HCT116 (cell line): ENCODE measurements at regions not wholly inside any gene's neighbourhood (a gene's known extent, or its start where the extent isn't known, plus 50 kb on each side); places are given as distances from the start of the nearest gene placed in this dataset.

ENCODE experiments used
- ATAC-seq: fragments of 200-7000 bp; cut with Tn5 transposase; 2 replicates; pipeline ENCODE4 v1.9.1; 2020; ENCODE audit warnings: mild to moderate bottlenecking, moderate library complexity
- BruUV-seq: library from RNA; stranded (reverse); fragments of 400-500 nt; replicated peaks from 2 replicates; lab custom pipeline; 2021; lab: Mats Ljungman, UMichigan
- CTCF ChIA-PET: fragments of 300-600 bp; sonication (Branson Sonifier 250); formaldehyde crosslinking; loops from one replicate; lab custom pipeline; 2021; ENCODE audit warnings: antibody characterized with exemption; lab: Charles Lee
- POLR2A ChIA-PET: fragments of 300-600, 350-600 bp; sonication (Branson Sonifier 250); formaldehyde crosslinking; loops from one replicate; lab custom pipeline; 2021; ENCODE audit warnings: antibody characterized with exemption; lab: Charles Lee
- RAD21 ChIA-PET, 2 experiments: fragments of 300-600 bp; sonication (Branson Sonifier 250); formaldehyde crosslinking; loops; one replicate each; lab custom pipeline; 2023; ENCODE audit warnings: low total read pairs in 2 of 2; ENCODE audit not compliant: uncharacterized antibody in 2 of 2, unreplicated experiment in 2 of 2, low non-redundant PET in 1 of 2; lab: Charles Lee
- DNase-seq: peaks from one replicate; pipeline ENCODE4 v3.0.0-alpha.2; 2010; ENCODE audit warnings: low read depth, low spot score
- H2AFZ ChIP-seq: fragments of 200-600 bp; shearing (Covaris generic), sonication (generic); 2 replicates; pipeline ENCODE4 v1.6.1; 2017; ENCODE audit warnings: low read depth, mixed run types, mixed read lengths, antibody characterized with exemption, low read length; ENCODE audit not compliant: poor library complexity, severe bottlenecking
- H3K27ac ChIP-seq: 2 replicates; pipeline ENCODE4 v1.5.1; 2012; ENCODE audit warnings: low read depth, low read length
- H3K27me3 ChIP-seq: fragments of 200-600 bp; sonication (generic); 2 replicates; pipeline ENCODE4 v1.6.1; 2016; ENCODE audit warnings: mixed run types, low read length, mixed read lengths; ENCODE audit not compliant: insufficient read depth
- H3K36me3 ChIP-seq, 2 experiments: fragments of 200-500 bp in 1 of 2; fragments of 200-600 bp in 1 of 2; sonication (Bioruptor generic) in 1 of 2; sonication (generic) in 1 of 2; 2 replicates each; pipeline versions ENCODE4 v1.5.1 to v1.6.1; 2014 to 2016; ENCODE audit warnings: low read length in 2 of 2, inconsistent platforms in 1 of 2, mixed read lengths in 1 of 2, mixed run types in 1 of 2; ENCODE audit not compliant: insufficient read depth in 2 of 2, control insufficient read depth in 1 of 2
- H3K4me1 ChIP-seq, 2 experiments: fragments of 200-600 bp in 1 of 2; sonication (generic) in 1 of 2; 2 replicates each; pipeline versions ENCODE4 v1.5.1 to v1.6.1; 2012 to 2017; ENCODE audit warnings: low read length in 2 of 2, inconsistent platforms in 1 of 2, mild to moderate bottlenecking in 1 of 2, mixed read lengths in 1 of 2, mixed run types in 1 of 2, moderate library complexity in 1 of 2; ENCODE audit not compliant: insufficient read depth in 2 of 2, control insufficient read depth in 1 of 2
- H3K4me2 ChIP-seq: fragments of 200-600 bp; sonication (generic); 2 replicates; pipeline ENCODE4 v1.6.1; 2017; ENCODE audit warnings: mixed run types, low read length, mixed read lengths
- H3K4me3 ChIP-seq, 2 experiments: fragments of 200-600 bp in 1 of 2; sonication (generic) in 1 of 2; replicated peaks in 1 of 2; 2 replicates each; pipeline ENCODE4 v1.5.1; 2011 to 2016; ENCODE audit warnings: low read length in 2 of 2, control low read depth in 1 of 2, low read depth in 1 of 2, mild to moderate bottlenecking in 1 of 2, mixed read lengths in 1 of 2, mixed run types in 1 of 2
- H3K79me2 ChIP-seq: fragments of 200-600 bp; sonication (generic); 2 replicates; pipeline ENCODE4 v1.6.1; 2017; ENCODE audit warnings: mild to moderate bottlenecking, mixed run types, low read length, moderate library complexity, mixed read lengths; ENCODE audit not compliant: insufficient read depth
- H3K9ac ChIP-seq: fragments of 200-600 bp; sonication (generic); 2 replicates; pipeline ENCODE4 v1.6.1; 2016; ENCODE audit warnings: low read length, mixed read lengths
- H3K9me2 ChIP-seq: fragments of 200-600 bp; sonication (generic), shearing (Covaris generic); 2 replicates; pipeline ENCODE4 v1.6.1; 2017; ENCODE audit warnings: mixed run types, mild to moderate bottlenecking, moderate library complexity; ENCODE audit not compliant: insufficient read depth
- H3K9me3 ChIP-seq, 2 experiments: fragments of 200-500 bp in 1 of 2; fragments of 200-600 bp in 1 of 2; sonication (Bioruptor generic) in 1 of 2; sonication (generic) in 1 of 2; 2 replicates each; pipeline ENCODE4 v1.6.1; 2014 to 2017; ENCODE audit warnings: low read length in 2 of 2, mixed read lengths in 2 of 2, inconsistent platforms in 1 of 2, low read depth in 1 of 2, mild to moderate bottlenecking in 1 of 2, mixed run types in 1 of 2, moderate library complexity in 1 of 2; ENCODE audit not compliant: control insufficient read depth in 1 of 2, insufficient read depth in 1 of 2
- H4K20me1 ChIP-seq: fragments of 200-600 bp; sonication (generic), shearing (Covaris generic); 2 replicates; pipeline ENCODE4 v1.6.1; 2017; ENCODE audit warnings: mixed run types, mild to moderate bottlenecking, moderate library complexity; ENCODE audit not compliant: insufficient read depth
- CBX3 ChIP-seq: IDR thresholded peaks from 2 replicates; pipeline ENCODE4 v1.6.1; 2012; ENCODE audit warnings: low read depth
- CEBPB ChIP-seq: IDR thresholded peaks from 2 replicates; pipeline ENCODE4 v1.6.1; 2012; ENCODE audit warnings: low read depth
- EGR1 ChIP-seq: IDR thresholded peaks from 2 replicates; pipeline ENCODE4 v1.6.1; 2012; ENCODE audit warnings: low read depth
- ELF1 ChIP-seq: IDR thresholded peaks from 2 replicates; pipeline ENCODE4 v1.6.1; 2012; ENCODE audit warnings: low read depth, borderline replicate concordance
- EZH2 ChIP-seq: fragments of 200-600 bp; sonication (generic); IDR thresholded peaks from 2 replicates; pipeline ENCODE4 v1.6.1; 2017; ENCODE audit warnings: antibody characterized with exemption, mixed run types
- EZH2phosphoT487 ChIP-seq: fragments of 200-600 bp; IDR thresholded peaks from 2 replicates; pipeline ENCODE4 v1.6.1; 2018; ENCODE audit warnings: antibody characterized with exemption, borderline replicate concordance
- FOSL1 ChIP-seq: IDR thresholded peaks from 2 replicates; pipeline ENCODE4 v1.6.1; 2012; ENCODE audit warnings: low read depth
- JUND ChIP-seq: IDR thresholded peaks from 2 replicates; pipeline ENCODE4 v1.6.1; 2012
- POLR2A ChIP-seq: IDR thresholded peaks from 2 replicates; pipeline ENCODE4 v1.7.0; 2011; ENCODE audit warnings: borderline replicate concordance; ENCODE audit not compliant: insufficient read depth, insufficient read length; ENCODE audit errors: extremely low read depth
- POLR2AphosphoS5 ChIP-seq: IDR thresholded peaks from 2 replicates; pipeline ENCODE4 v1.6.1; 2011; ENCODE audit warnings: mild to moderate bottlenecking, low read depth, low read length, moderate library complexity
- RAD21 ChIP-seq: IDR thresholded peaks from 2 replicates; pipeline ENCODE4 v1.6.1; 2012; ENCODE audit warnings: low read depth, mild to moderate bottlenecking
- SIN3A ChIP-seq: IDR thresholded peaks from 2 replicates; pipeline ENCODE4 v1.6.1; 2012; ENCODE audit warnings: low read depth
- SRF ChIP-seq: IDR thresholded peaks from 2 replicates; pipeline ENCODE4 v1.6.1; 2012; ENCODE audit warnings: low read depth
- TCF7L2 ChIP-seq: IDR thresholded peaks from 2 replicates; pipeline ENCODE4 v1.7.0; 2011; ENCODE audit warnings: borderline replicate concordance, inconsistent platforms; ENCODE audit not compliant: insufficient read depth, insufficient read length; ENCODE audit errors: extremely low read depth
- YY1 ChIP-seq: IDR thresholded peaks from 2 replicates; pipeline ENCODE4 v1.6.1; 2011; ENCODE audit warnings: low read length, low read depth, moderate library complexity, mild to moderate bottlenecking; ENCODE audit not compliant: insufficient replicate concordance; ENCODE audit errors: extremely low read depth
- ZNF274 ChIP-seq: fragments of 200-500 bp; sonication (Bioruptor generic); IDR thresholded peaks from 2 replicates; pipeline ENCODE4 v1.6.1; 2014; ENCODE audit warnings: mild to moderate bottlenecking, low read depth, low read length, inconsistent platforms
- intact Hi-C: fragments of 100-400 bp; cut with micrococcal nuclease; formaldehyde crosslinking; loops from 2 replicates; pipeline ENCODE4 v1.10.0; 2022
- TF ChIP-seq, protein P1 (sequence below): IDR thresholded peaks from 2 replicates; pipeline ENCODE4 v1.6.1; 2012; ENCODE audit warnings: low read depth
- TF ChIP-seq, protein P2 (sequence below): IDR thresholded peaks from 2 replicates; pipeline ENCODE4 v1.6.1; 2011; ENCODE audit warnings: mild to moderate bottlenecking, low read length, moderate library complexity; ENCODE audit not compliant: insufficient replicate concordance; ENCODE audit errors: extremely low read depth

DNA sequence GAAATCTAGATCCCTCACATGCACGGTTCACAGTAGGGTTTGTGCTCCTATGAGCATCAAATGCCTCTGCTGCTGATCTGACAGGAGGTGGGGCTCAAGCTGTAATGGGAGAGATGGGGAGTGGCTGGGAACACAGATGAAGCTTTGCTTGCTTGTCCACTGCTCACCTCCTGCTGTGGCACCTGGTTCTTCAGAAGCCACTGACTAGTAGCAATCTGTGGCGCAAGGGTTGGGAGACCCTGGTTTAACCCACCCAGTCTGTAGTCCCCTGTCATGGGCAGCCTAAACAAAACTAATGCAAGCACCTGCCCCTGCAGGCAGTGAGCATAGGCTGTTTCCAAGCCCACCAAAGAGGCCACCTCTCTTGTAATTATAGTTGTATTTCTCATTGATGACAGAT lies 116.6 kb downstream of the SHOX start:
- H3K4me2 ChIP-seq, result no peak overlapping the region
- CTCF ChIA-PET, result no interaction called here
- no peaks in the 10 kb centered on the region for H3K4me1 ChIP-seq
- H3K79me2 ChIP-seq, result no peaks in the 10 kb centered on the region
- no peak overlapping the region for H3K27ac ChIP-seq
- ATAC-seq, result no peak
- no TSS peak for BruUV-seq
- no peak for DNase-seq
- no peaks in the 10 kb centered on the region for H3K9me3 ChIP-seq
- no peak overlapping the region for H3K4me3 ChIP-seq
- intact Hi-C loops, result no loop called here
- no peaks in the 10 kb centered on the region for H4K20me1 ChIP-seq
- H3K36me3 ChIP-seq, result no peaks in the 10 kb centered on the region
- TF ChIP-seq ELF1 (no peak), TCF7L2 (no peak), EGR1 (no peak), RAD21 (no peak), CEBPB (no peak), CBX3 (no peak), FOSL1 (no peak), SIN3A (no peak), POLR2AphosphoS5 (no peak), EZH2 (no peak), JUND (no peak), POLR2A (no peak), SRF (no peak), EZH2phosphoT487 (no peak), ZNF274 (no peak), YY1 (no peak)
- TF ChIP-seq, protein P1, sequence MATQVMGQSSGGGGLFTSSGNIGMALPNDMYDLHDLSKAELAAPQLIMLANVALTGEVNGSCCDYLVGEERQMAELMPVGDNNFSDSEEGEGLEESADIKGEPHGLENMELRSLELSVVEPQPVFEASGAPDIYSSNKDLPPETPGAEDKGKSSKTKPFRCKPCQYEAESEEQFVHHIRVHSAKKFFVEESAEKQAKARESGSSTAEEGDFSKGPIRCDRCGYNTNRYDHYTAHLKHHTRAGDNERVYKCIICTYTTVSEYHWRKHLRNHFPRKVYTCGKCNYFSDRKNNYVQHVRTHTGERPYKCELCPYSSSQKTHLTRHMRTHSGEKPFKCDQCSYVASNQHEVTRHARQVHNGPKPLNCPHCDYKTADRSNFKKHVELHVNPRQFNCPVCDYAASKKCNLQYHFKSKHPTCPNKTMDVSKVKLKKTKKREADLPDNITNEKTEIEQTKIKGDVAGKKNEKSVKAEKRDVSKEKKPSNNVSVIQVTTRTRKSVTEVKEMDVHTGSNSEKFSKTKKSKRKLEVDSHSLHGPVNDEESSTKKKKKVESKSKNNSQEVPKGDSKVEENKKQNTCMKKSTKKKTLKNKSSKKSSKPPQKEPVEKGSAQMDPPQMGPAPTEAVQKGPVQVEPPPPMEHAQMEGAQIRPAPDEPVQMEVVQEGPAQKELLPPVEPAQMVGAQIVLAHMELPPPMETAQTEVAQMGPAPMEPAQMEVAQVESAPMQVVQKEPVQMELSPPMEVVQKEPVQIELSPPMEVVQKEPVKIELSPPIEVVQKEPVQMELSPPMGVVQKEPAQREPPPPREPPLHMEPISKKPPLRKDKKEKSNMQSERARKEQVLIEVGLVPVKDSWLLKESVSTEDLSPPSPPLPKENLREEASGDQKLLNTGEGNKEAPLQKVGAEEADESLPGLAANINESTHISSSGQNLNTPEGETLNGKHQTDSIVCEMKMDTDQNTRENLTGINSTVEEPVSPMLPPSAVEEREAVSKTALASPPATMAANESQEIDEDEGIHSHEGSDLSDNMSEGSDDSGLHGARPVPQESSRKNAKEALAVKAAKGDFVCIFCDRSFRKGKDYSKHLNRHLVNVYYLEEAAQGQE, result no peak
- TF ChIP-seq, protein P2, sequence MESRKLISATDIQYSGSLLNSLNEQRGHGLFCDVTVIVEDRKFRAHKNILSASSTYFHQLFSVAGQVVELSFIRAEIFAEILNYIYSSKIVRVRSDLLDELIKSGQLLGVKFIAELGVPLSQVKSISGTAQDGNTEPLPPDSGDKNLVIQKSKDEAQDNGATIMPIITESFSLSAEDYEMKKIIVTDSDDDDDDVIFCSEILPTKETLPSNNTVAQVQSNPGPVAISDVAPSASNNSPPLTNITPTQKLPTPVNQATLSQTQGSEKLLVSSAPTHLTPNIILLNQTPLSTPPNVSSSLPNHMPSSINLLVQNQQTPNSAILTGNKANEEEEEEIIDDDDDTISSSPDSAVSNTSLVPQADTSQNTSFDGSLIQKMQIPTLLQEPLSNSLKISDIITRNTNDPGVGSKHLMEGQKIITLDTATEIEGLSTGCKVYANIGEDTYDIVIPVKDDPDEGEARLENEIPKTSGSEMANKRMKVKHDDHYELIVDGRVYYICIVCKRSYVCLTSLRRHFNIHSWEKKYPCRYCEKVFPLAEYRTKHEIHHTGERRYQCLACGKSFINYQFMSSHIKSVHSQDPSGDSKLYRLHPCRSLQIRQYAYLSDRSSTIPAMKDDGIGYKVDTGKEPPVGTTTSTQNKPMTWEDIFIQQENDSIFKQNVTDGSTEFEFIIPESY, result no peak
- H3K9me2 ChIP-seq, result no peaks in the 10 kb centered on the region
- POLR2A ChIA-PET, result no interaction called here
- no peaks in the 10 kb centered on the region for H3K27me3 ChIP-seq
- no peak overlapping the region for H2AFZ ChIP-seq
- RAD21 ChIA-PET, result no interaction called here
- no peak overlapping the region for H3K9ac ChIP-seq
